AG09319 (cell line): ENCODE measurements at regions not wholly inside any gene's neighbourhood (a gene's known extent, or its start where the extent isn't known, plus 50 kb on each side); places are given as distances from the start of the nearest gene placed in this dataset.

Source experiments
- DNase-seq: peaks from one replicate; pipeline ENCODE4 v3.0.0-alpha.2; 2010; ENCODE audit warnings: low read depth; ENCODE audit errors: extremely low read depth
- TF ChIP-seq, protein P1 (sequence below): IDR thresholded peaks from 2 replicates; pipeline ENCODE4 v1.5.1; 2011; ENCODE audit warnings: low read depth, mild to moderate bottlenecking, inconsistent platforms, low read length, moderate library complexity

DNA sequence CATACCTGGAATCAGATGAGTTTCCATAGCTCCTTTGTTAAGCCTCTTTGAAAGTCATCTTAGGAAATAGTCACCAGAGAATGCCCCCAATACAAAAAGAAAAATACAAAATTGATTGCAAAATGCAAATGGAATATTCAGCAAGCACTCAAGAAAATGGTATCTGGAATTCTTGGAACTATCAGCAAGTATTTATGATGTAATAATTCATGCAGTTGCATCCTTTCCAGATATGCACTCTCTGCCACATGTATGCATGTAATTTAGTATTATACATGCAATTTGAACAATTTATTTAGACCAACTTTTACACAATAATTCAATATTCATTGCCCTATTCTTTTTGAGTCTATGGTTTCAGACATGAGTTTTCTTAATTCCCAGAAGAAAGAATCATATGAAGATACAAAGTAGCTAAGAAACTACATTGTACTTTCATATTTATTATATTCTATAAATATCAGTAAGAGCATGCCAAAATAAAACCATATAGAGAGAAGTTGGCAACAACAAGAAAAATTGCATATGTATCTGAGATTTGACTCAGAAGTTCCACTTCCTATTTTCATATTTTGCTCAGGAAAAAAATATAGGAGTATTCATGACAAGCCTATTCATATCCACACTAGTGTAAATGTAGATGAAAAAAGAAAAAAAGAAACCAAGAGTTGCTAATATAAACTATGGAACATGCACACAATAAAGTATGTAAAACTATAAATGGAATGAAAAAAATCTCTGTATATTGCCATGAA lies 338.5 kb downstream of the SEMA3D start:
- DNase-seq, result no peak
- TF ChIP-seq, protein P1, sequence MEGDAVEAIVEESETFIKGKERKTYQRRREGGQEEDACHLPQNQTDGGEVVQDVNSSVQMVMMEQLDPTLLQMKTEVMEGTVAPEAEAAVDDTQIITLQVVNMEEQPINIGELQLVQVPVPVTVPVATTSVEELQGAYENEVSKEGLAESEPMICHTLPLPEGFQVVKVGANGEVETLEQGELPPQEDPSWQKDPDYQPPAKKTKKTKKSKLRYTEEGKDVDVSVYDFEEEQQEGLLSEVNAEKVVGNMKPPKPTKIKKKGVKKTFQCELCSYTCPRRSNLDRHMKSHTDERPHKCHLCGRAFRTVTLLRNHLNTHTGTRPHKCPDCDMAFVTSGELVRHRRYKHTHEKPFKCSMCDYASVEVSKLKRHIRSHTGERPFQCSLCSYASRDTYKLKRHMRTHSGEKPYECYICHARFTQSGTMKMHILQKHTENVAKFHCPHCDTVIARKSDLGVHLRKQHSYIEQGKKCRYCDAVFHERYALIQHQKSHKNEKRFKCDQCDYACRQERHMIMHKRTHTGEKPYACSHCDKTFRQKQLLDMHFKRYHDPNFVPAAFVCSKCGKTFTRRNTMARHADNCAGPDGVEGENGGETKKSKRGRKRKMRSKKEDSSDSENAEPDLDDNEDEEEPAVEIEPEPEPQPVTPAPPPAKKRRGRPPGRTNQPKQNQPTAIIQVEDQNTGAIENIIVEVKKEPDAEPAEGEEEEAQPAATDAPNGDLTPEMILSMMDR, result no peak

DNA sequence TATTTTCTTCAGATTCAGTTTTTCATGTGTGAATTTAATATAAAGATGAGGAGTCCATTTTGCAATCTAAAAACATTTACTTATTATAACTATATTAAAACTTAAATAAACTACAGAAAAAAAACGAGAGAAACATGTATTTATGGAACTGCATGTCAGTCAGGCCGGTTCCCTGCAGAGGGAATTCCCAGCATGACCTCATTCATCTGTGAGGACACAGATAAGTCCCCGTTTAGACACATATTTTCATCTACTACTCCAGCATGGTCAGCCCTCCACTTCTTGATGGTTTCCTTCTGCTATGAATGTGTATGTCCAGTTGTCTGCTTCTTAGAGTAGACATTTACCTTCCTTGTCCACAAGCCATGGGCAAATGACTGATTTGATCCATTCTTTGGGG lies 339.1 kb downstream of the SEMA3D start:
- TF ChIP-seq, protein P1, result no peak
- DNase-seq, result no peak

DNA sequence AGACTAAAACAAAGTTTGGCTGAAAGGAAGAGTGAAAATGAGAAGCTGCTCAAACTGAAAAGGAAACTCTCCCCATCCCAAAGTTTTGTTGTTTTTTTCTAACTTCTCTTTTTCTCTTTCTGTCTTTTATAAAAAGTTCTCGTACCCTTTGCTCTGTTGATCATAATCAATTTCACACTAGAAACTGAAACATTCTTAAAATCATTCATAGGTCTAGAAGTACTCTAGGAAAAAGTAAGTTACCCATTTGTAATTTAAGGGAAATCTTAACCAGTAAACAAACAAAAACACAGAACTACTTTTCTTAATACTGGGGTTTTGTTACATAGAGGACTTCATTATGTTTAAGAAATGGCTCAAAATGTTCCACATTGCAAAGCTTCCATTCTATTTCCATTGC lies 339.8 kb downstream of the SEMA3D start:
- DNase-seq, result no peak
- TF ChIP-seq, protein P1, result no peak

DNA sequence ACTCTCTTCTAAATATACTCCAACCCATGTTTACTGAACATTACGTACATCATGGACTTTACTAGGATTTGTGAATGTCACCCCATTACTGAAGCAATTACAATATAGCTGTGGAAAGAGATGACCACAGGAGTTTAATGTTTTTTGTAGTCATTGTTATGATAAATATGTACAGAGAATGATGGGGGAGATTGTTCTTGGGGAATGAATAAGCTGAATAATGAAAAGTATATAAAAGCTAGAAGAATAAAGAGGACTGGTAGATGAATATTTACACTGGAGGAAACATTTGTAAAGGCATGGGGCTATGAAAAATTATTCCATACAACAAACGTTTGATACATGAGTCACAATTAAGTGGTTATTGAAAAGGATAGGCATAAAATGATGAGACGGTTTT lies 340.9 kb downstream of the SEMA3D start:
- no peak for DNase-seq
- TF ChIP-seq, protein P1, result no peak

DNA sequence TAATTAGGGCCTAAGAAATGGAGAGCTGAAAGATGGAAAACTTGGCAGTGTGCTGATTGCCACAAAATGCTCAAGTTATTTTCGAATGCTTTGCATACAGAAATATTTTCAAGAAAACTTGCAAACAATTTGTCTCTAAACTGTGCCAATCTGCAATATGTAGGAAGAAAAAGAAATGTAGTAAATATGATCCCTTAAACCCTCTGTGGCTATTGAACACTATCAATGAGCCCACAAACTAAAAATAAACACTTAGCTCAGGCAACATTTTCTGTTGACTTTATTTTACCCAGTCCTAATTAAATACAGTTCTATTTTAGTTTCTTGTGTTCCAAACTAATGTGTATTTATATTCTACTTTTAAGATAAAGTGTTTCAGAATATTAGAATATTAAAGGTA lies 342.1 kb downstream of the SEMA3D start:
- DNase-seq, result no peak
- TF ChIP-seq, protein P1, result no peak

DNA sequence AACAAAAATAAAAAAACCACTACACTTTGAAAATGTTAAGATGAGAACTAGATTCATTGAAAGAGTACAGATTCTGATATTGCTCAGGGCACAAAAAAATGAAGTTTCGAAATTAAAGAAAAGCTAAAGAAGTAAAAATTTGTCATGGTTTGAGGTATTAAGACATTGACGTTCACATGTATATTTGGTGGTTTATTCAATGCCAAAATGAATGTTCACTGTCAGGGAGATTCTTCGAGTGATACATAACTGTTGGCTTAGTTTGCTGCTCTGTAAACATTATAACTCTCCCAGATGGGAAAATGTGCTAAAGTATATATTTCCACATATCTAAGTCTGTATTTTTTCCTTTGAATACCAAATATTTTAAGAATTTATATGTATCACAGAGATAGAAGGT lies 345.0 kb downstream of the SEMA3D start:
- DNase-seq, result no peak
- TF ChIP-seq, protein P1, result no peak

DNA sequence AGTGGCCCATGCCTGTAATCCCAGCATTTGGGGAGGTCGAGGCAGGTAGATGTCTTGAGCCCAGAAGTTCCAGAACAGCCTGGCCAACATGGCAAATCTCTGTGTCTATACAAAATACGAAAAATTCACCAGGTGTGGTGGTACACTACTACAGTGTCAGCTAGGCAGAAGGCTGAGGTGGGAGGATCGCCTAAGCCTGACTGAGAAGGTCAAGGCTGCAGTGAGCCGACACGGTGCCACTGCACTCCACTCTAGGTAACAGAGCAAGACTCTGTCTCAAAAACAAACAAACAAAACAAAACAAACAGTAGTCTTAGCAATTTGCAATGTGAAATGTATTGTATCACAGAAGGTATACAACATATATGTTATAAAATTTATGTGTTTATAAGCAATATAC lies 348.0 kb downstream of the SEMA3D start:
- no peak for DNase-seq
- TF ChIP-seq, protein P1, result no peak
